ENCODE measurements at regions not wholly inside any gene's neighbourhood (a gene's known extent, or its start where the extent isn't known, plus 50 kb on each side); places are given as distances from the start of the nearest gene placed in this dataset.

- TF ChIP-seq CTCF (tag by site-specific recombination; IDR thresholded peaks at IDR 0.05), result no peak
- TF ChIP-seq PBX3 (CRISPR knock-in tag; IDR thresholded peaks at IDR 0.05), result no peak
These were observed 318.6 kb upstream of the RGMB start for GRCh38 chr5:98454904-98455303.
